ENCODE measurements at regions not wholly inside any gene's neighbourhood (a gene's known extent, or its start where the extent isn't known, plus 50 kb on each side); places are given as distances from the start of the nearest gene placed in this dataset.

- Mint-ChIP-seq H3K4me3 (no peak overlapping the region), H3K9me3 (no peaks in the 10 kb centered on the region), H3K27me3 (ENCODE audit: low read depth) (peaks cover 20% of the 10 kb centered on the region), H3K27ac (no peak overlapping the region), H3K36me3 (no peaks in the 10 kb centered on the region), H3K4me1 (no peaks in the 10 kb centered on the region; the same call in 1 of the 2 replicates)
- TF ChIP-seq SP1 (CRISPR knock-in tag; conservative IDR thresholded peaks at IDR 0.05) (no peak), ZNF671 (CRISPR knock-in tag; IDR thresholded peaks at IDR 0.05) (no peak), EMX1 (CRISPR knock-in tag; IDR thresholded peaks at IDR 0.05) (no peak), AFF4 (CRISPR knock-in tag; IDR thresholded peaks at IDR 0.05; ENCODE audit: borderline replicate concordance) (no peak), ETV6 (CRISPR knock-in tag; IDR thresholded peaks at IDR 0.05) (no peak), ZNF263 (CRISPR knock-in tag; IDR thresholded peaks at IDR 0.05; ENCODE audit: low read depth) (no peak), CBFB (CRISPR knock-in tag; IDR thresholded peaks at IDR 0.05; ENCODE audit: low read depth) (no peak), ZSCAN18 (CRISPR knock-in tag; IDR thresholded peaks at IDR 0.05) (no peak), ELF4 (CRISPR knock-in tag; IDR thresholded peaks at IDR 0.05; ENCODE audit: low read depth) (no peak), IRF2 (CRISPR knock-in tag; IDR thresholded peaks at IDR 0.05; ENCODE audit: borderline replicate concordance, low read depth) (no peak), HMGXB4 (CRISPR knock-in tag; IDR thresholded peaks at IDR 0.05) (no peak), RELA (CRISPR knock-in tag; IDR thresholded peaks at IDR 0.05; ENCODE audit: borderline replicate concordance) (no peak), ZNF138 (CRISPR knock-in tag; conservative IDR thresholded peaks at IDR 0.05) (no peak), ESRRA (CRISPR knock-in tag; IDR thresholded peaks at IDR 0.05; ENCODE audit: borderline replicate concordance) (no peak), AR (CRISPR knock-in tag; IDR thresholded peaks at IDR 0.05) (no peak)
- ATAC-seq (no peak), DNase-seq (ENCODE audit: low spot score) (no peak)
- CTCF ChIA-PET, result no interaction called here
- POLR2A ChIA-PET, result no interaction called here
These were observed 110.3 kb downstream of the UNC5CL start for GRCh38 chr6:40928763-40929162.

GRCh38 chr6:40928307-40928706 lies 110.7 kb downstream of the UNC5CL start:
- CTCF ChIA-PET, result no interaction called here
- no peak for ATAC-seq
- TF ChIP-seq PREB (CRISPR knock-in tag; IDR thresholded peaks at IDR 0.05; ENCODE audit: borderline replicate concordance), result no peak
- TF ChIP-seq FOXJ3 (CRISPR knock-in tag; IDR thresholded peaks at IDR 0.05; ENCODE audit: borderline replicate concordance), result no peak
- TF ChIP-seq ERG (CRISPR knock-in tag; IDR thresholded peaks at IDR 0.05), result no peak
- TF ChIP-seq ZNF532 (CRISPR knock-in tag; IDR thresholded peaks at IDR 0.05; ENCODE audit: borderline replicate concordance), result no peak

More at GRCh38 chr6:40928307-40928706, 110.7 kb downstream of the UNC5CL start:
- H3K36me3 Mint-ChIP-seq, result no peaks in the 10 kb centered on the region
- DNase-seq (ENCODE audit: low spot score), result no peak
- no peaks in the 10 kb centered on the region for H3K9me3 Mint-ChIP-seq
- H3K27me3 Mint-ChIP-seq (ENCODE audit: low read depth), result peaks cover 24% of the 10 kb centered on the region
- H3K27ac Mint-ChIP-seq, result no peak overlapping the region
- H3K4me1 Mint-ChIP-seq, result no peaks in the 10 kb centered on the region; the same call in 1 of the 2 replicates
- POLR2A ChIA-PET, result no interaction called here
- no peak overlapping the region for H3K4me3 Mint-ChIP-seq
